M059J (cell line): ENCODE measurements at regions not wholly inside any gene's neighbourhood (a gene's known extent, or its start where the extent isn't known, plus 50 kb on each side); places are given as distances from the start of the nearest gene placed in this dataset.
"Not testable (repeated sequence)": the region's sequence is repeated elsewhere in the genome, so short reads cannot be mapped to it uniquely, and the experiment has no call there.

Source experiments
- DNase-seq: peaks from one replicate; pipeline ENCODE4 v3.0.0-alpha.2; 2012; ENCODE audit warnings: low read depth

DNA sequence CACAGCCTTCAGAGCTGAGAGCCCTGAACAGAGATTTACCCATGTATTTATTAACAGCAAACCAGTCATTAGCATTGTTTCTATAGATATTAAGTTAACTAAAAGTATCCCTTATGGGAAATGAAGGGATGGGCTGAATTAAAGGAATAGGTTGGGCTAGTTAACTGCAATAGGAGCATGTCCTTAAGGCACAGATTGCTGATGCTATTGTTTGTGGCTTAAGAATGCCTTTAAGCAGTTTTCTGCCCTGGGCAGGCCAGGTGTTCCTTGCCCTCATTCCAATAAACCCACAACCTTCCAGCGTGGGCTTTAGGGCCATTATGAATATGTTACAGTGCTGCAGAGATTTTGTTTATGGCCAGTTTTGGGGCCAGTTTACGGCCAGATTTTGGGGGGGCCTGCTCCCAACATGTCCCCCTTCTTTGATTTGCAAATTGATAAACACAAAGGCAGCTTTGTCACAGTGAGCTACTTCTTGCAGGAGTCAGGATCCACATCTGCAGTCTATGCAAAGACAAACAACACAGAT is 61.2 kb upstream of the FMNL2 start:
- DNase-seq, result not testable (repeated sequence)

DNA sequence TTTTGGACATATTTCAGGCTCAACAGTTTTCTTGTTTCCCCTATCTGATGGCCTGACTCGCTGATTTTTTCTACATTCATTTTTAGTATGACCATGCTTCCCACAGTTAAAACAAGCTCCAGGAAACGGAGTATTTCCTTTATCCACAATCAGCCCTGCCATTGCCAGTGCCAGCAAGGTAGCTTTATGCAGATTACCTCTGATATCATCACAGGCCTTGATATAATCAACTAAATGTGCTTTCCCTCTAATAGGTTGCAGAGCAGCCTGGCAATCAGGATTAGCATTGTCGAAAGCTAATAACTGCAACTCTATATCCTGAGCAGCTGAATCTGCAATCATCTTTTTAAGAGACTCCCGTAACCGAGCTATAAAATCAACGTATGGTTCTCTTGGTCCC is 57.1 kb upstream of the FMNL2 start:
- DNase-seq, result not testable (repeated sequence)

DNA sequence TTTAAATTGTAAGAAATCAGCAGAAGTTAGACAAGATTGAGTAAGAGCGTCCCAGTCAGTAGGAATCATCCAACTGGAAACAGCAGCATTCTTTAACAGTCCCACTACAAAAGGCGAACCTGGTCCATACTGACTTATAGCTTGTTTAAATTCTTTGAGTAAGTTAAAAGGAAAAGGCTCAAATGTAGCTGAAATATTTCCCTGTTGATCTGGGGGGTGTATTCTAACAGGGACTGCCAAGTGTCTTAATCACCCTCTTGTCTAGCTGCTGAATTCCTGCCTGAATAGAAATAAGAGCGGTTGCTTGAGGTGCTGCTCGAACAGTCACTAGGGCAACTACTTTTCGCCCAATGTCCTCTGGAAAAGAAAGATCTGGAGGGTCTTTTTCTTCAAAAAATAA is 56.4 kb upstream of the FMNL2 start:
- no peak for DNase-seq

GRCh38 chr2:152279367-152279766 is 55.6 kb upstream of the FMNL2 start:
- not testable (repeated sequence) for DNase-seq

DNA sequence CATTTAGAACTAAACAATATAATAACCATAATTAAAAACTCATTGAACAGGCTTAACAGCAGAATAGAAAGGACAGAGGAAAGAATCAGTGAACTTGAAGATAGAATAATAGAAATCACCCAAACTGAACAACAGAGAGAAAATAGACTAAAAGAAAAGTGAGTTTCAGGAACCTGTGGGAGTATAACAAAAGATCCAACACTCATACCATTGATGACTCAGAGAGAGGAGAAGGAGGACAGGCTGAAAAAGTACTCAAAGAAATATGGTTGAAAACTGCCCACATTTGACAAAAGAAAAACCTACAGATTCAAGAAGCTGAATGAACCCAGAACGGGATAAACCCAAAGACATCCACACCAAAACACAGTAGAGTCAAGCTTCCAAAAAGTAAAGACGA is 54.2 kb upstream of the FMNL2 start:
- no peak for DNase-seq

DNA sequence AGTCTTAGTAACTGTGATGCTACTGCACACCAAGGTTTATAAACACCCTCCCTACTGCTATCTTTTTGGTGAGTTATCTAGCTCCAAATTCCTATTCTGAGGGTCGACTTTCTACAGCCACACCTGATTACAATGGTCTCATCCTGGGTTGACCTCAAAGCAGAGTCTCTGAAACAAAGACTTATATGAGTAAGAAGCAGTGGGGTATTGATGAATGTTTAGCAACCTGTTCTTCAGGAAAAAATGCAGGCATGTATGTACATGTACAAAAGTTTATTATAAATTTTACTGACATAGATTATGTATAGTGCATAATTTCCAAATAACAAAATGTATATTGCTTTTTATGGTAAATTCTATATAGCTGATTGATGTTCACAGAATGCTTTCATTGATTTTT is 51.6 kb upstream of the FMNL2 start:
- no peak for DNase-seq

GRCh38 chr2:152284398-152284797 is 50.6 kb upstream of the FMNL2 start:
- peak; percentile 16 for DNase-seq
